Renal pelvis (tissue), 1 donor: ENCODE measurements at regions not wholly inside any gene's neighbourhood (a gene's known extent, or its start where the extent isn't known, plus 50 kb on each side); places are given as distances from the start of the nearest gene placed in this dataset.
"Not testable (repeated sequence)": the region's sequence is repeated elsewhere in the genome, so short reads cannot be mapped to it uniquely, and the experiment has no call there.

Experiments used
- DNase-seq: peaks from one replicate; pipeline ENCODE4 v3.0.0-alpha.2; 2013

DNA sequence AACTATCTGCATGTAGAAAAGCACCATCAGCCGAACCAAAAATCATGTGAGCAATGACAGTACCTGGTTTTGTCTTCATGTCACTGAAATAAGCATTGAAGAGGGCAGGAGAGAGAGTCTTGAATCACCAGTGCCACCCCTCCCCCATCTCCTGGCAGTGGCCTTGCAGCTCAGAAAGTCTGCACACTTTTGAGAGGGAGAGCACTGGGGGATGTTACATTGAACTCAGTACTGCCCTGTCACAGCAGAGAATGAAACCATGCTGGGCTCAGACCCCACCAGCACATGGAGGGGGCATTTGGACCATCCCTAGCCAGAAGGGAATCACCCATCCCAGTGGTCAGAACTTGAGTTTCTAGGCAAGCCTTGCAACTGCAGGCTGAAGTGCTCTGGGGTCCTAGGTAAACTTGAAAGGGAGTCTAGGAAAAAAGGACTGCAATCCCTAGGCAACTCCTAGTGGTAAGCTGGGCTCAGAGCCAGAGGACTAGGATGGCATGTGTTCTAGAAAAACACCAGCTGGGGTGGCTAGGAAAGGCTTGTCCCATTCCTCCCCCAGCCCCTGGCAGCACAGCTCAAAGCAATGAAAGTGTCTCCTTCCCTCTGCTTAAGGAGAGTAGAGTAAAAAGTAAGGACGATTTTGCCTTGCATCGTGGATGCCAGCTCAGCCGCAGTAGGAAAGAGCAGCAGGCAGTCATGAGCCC is 259.9 kb upstream of the MYT1L start:
- DNase-seq, result no peak

GRCh38 chr2:2590141-2590540 is 259.1 kb upstream of the MYT1L start:
- DNase-seq, result no peak

DNA sequence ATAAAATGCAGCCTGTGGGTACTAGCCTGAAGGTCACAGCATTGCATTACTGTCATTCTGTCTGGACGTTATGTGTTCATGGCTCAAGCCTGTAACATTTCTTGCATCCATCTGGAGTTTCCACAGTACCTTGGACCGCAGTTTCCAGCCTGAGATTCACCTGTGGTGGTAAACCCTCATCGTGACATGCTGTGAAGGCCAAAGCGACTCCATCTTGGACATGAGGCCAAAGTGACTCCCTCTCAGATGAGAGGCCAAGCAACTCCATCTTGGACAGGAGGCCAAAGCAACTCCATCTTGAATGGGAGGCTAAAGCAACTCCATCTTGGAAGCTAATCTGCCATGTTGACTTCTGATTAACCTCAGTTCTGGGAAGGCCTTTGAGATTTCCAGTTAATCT is 257.7 kb upstream of the MYT1L start:
- DNase-seq, result no peak

GRCh38 chr2:2587354-2587753 is 256.3 kb upstream of the MYT1L start:
- DNase-seq, result no peak

- DNase-seq, result no peak
Observed at GRCh38 chr2:2586931-2587330, 255.9 kb upstream of the MYT1L start.

DNA sequence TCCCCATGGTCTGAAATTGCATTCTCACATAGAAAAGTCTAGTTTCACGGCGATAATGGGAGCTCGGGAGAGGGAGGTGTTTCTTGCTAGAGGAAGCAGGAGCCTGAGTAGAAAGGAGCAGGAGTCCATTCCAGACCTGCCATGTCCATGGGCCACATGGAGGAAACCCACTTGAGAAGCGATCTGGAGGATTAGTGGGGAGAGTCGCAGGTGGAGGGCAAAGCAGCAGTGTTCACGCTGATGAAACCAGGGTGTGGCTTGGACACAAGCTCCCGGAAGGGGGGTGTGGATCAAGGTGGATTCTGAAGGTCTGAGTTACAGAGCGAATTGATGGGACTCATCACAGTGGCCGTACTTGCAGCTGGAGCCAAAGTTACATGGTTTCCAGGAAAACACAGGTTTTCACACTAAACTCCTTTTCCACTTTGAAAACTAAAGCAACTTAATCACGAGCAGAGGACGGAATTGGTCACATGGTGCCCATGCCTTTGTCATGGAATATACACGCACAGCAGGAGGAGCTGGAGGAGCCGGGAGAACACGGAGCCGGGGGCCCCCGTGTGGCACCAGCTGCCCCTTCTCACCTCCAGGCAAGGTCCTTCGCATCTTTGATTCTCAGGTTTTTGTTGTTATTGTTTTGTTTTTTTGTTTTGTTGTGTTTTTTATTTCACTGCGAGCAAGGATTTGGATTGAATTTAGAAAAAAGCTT is 255.1 kb upstream of the MYT1L start:
- no peak for DNase-seq

DNA sequence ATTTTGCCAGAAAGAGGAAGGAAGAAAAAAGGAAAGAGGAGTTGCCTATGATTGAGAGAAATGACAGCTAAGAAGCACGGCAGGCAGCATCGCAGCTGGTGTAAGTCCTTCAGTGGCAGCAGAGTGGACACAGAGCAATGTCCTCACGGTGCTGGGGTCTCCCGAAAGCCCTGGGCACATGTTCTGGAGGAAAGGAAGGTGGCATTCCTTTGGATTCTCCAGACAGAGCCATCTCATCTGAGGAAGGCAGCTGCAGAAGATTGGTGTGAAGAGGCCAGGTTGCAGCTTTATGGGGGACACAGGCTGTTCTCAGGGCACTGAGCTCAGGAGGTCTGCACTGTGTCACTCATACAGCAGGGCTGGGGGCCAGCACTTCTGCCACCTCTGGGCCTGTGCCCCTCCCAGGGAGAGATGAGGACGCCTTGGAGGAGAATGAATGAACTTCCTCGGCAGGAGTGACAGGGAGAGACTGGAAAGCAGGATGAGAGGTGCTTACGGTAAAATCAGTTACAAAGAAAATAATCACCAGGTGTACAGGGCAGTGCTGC is 252.0 kb upstream of the MYT1L start:
- DNase-seq, result no peak

- DNase-seq, result no peak
Observed at GRCh38 chr2:2581331-2582159, 250.5 kb upstream of the MYT1L start.

DNA sequence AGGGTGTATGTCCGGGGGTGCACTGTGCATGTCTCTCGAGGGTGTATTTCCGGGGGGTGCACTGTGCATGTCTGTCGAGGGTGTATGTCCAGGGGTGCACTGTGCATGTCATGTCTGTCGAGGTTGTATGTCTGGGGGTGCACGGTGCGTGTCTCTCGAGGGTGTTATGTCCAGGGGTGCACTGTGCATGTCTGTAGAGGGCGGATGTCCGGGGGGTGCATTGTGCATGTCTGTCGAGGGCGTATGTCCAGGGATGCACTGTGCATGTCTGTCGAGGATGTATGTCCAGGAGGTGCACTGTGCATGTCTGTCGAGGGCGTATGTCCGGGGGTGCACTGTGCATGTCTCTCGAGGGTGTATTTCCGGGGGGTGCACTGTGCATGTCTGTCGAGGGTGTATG is 249.8 kb upstream of the MYT1L start:
- not testable (repeated sequence) for DNase-seq

DNA sequence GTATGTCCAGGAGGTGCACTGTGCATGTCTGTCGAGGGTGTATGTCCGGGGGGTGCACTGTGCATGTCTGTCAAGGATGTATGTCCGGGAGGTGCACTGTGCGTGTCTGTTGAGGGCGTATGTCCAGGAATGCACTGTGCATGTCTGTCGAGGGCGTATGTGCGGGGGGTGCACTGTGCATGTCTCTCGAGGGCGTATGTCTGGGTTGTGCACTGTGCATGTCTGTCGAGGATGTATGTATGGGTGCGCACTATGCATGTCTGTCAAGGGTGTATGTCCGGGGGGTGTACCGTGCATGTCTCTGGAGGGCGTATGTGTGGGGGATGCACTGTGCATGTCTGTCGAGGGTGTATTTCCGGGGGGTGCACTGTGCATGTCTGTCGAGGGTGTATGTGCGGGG is 249.3 kb upstream of the MYT1L start:
- DNase-seq, result no peak

DNA sequence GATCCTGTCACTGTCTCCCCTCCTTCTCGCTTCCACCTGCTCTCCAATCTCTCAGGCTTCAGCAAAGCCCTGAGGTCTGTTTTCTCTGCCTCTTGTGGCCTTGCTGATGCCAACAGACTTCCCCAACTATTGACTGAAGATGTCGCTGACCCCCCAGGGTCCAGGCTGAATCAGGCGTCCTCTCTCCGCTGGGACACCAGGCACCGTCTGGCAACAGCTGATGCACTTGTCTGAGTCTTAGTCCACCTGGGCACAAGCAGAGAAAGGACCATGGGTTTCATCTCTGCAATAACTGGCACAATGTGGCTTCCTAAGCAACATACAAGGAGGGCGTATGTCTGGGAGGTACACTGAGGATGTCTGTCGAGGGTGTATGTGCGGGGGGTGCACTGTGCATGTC is 248.7 kb upstream of the MYT1L start:
- no peak for DNase-seq

GRCh38 chr2:2577407-2577831 is 246.3 kb upstream of the MYT1L start:
- no peak for DNase-seq

DNA sequence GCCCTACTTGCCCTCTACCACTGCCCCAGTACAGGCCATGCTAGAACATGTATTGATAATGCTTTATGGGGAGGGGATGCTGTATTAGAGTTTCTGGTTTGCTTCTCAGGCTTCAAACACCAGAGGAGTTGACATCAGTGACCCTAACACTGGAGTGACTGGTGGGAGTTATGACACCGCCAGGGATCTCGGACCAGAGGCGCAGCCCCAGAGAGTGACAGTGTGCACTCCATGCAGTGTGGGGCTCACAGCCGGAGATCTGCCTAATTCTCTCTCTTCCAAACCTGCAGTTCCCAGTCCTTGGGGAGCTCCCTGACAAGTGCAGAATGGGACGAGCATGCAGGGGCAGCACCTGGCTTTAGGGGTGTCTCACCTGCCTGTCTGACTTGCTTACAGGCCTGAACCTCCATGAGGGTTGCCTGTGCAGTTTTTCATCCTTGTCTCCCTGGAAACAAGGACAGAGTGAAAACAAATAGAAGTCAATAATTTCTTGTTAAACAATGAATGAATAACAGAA is 244.9 kb upstream of the MYT1L start:
- no peak for DNase-seq

DNA sequence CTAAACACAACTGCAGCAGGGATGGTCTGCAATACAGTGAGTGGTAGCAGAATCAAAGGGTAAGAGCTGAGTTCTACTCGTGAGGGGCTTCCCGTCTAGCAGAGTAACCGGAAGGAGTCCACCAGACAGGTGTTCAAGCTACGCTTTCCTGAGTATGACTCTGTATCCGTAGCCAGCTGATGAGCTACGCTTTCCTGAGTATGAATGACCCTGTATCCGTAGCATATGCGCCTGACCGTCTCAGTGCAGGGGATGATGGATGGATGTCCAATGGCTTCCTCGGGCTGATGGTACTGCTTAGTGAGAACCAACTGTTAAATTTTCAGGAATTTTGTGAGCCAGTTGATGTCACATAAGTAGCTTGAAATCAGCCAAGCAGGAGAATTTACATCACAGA is 244.1 kb upstream of the MYT1L start:
- no peak for DNase-seq

- DNase-seq, result no peak
Observed at GRCh38 chr2:2574401-2575180, 243.5 kb upstream of the MYT1L start.

DNA sequence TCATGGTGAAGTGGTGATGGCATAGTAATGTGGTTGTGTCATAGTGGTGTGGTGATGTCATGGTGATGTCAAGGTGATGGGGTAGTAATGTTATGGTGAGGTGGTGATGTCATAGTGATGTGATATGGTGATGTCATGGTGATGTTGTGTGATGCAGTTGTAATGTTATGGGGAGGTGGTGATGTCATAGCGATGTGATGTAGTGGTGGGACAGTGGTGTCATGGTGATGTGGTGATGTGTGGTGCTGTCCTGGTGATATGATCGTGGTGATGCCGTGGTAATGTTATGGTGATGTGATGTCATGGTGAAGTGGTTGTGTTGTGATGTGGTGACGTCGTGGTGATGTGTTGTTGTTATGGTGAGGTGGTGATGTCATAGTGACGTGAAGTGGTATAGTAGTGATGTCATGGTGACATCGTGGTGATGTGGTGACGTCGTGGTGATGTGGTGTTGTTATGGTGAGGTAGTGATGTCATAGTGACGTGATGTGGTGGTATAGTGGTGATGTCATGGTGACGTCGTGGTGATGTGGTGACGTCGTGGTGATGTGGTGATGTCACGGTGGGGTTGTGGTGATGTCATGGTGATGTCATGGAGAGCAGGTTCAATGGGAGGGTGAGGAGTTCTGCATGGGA is 242.7 kb upstream of the MYT1L start:
- no peak for DNase-seq

DNA sequence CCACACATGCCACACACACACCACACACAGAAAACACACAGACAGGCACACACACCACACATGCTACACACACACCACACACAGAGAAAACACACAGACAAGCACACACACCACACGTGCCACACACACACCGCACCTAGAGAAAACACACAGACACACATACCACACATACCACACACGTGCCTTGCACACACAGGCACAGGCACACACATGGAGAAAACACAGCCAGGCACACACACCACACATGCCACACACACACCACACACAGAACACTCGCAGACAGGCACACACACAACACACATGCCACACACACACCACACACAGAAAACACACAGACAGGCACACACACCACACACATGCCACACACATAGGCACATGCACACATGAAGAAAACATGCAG is 242.1 kb upstream of the MYT1L start:
- no peak for DNase-seq

- no peak for DNase-seq
Observed at GRCh38 chr2:2572393-2573204, 241.5 kb upstream of the MYT1L start.

DNA sequence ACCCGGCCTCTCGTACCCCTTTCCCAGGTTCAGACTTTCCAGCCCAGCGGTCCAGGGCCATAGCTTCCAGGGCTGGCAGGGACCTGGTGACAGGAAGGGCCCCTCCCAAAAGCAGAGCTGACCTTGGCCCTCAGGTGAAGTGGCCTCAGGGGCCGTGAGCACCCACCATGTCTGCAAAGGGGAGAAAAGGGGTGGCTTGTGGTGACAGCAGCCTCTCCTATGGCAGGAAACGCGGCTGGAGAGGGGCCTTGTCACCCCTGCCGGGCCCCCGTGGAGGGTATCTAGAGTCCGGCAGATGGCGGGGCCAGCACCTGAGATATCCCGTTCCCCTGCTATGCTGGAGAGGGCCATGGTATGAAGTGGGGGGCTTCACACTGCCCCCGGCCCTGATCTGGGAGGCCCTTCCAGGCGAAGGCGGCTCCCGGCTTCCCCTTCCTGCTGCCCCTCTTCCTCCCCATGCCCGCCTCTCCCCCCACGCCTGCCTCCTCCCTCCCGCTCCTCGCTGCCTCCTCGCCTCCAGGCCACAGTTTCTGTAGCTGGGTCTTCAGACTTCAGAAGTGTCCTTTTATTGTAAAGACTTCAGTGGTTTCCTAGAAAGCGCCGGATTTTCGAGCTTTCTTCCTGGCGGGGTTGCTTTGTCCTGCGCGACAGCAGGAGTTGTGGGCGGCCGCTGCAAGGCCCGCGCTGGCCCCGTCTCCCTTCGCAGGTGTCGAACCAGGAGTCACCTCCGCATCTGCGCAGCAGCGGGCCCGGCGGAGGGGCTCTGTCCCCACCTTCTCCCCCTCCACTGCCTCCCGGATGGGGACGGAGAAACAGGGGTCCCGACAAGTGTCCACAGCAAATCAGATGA is 240.5 kb upstream of the MYT1L start:
- no peak for DNase-seq
